Ascending aorta (tissue), 2 donors: ENCODE measurements at regions not wholly inside any gene's neighbourhood (a gene's known extent, or its start where the extent isn't known, plus 50 kb on each side); places are given as distances from the start of the nearest gene placed in this dataset.
A peak's percentile ranks its signal among the peaks of the same experiment; 100 is the strongest.

ENCODE experiments used
- DNase-seq, 2 donors: peaks; one replicate each; pipeline ENCODE4 v3.0.0-alpha.2; 2019; ENCODE audit warnings: low spot score in 2 of 2
- H3K27ac ChIP-seq, 2 donors: fragments of 200-600 bp; sonication (generic); one replicate each; pipeline ENCODE4 v1.5.1; 2016 to 2017; ENCODE audit warnings: mild to moderate bottlenecking in 1 of 2
- H3K27me3 ChIP-seq: fragments of 200-600 bp; sonication (generic); one replicate; pipeline ENCODE4 v1.5.1; 2017
- H3K36me3 ChIP-seq, 2 donors: fragments of 200-600 bp; sonication (generic); one replicate each; pipeline ENCODE4 v1.5.1; 2016
- H3K4me1 ChIP-seq, 2 donors: fragments of 200-600 bp; sonication (generic); one replicate each; pipeline ENCODE4 v1.5.1; 2016 to 2017; ENCODE audit warnings: mild to moderate bottlenecking in 1 of 2
- H3K4me3 ChIP-seq, 2 donors: fragments of 200-600 bp; sonication (generic); one replicate each; pipeline ENCODE4 v1.5.1; 2016 to 2017; ENCODE audit warnings: mild to moderate bottlenecking in 1 of 2
- H3K9me3 ChIP-seq, 2 donors: fragments of 200-600 bp; sonication (generic); one replicate each; pipeline ENCODE4 v1.5.1; 2016
- intact Hi-C: fragments of 100-400 bp; cut with DNase I; formaldehyde crosslinking; loops from one replicate; pipeline ENCODE4 v1.15.1; 2023
- TF ChIP-seq, protein P1 (sequence below), 3 experiments: fragments of 200-600 bp in 2 of 3; fragments of 450-650 bp in 1 of 3; sonication (generic) in 2 of 3; IDR thresholded peaks; one replicate each; pipeline ENCODE4 v1.5.1; 2016 to 2019; ENCODE audit warnings: antibody characterized with exemption in 3 of 3, mild to moderate bottlenecking in 1 of 3, moderate library complexity in 1 of 3

DNA sequence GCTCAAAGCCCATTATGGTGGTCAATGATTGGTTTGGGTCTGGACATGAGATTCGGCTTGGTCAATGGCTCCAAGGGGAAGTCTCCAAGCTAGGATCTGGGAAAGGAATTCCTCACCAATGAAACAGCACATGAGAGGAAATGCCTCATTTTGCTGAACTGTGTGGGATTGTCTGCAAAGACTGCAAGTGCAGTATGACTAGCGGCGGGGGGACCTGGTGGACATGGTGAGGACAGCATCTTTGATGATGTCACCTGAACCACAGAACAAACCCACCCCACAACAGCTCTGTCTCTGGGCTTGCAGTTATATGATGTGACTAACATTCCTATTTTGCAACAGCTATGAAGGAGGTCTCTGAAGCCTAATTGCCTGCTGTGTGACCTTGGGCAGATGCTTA, 50.6 kb upstream of the NKD1 start:
- no peaks in the 10 kb centered on the region for H3K36me3 ChIP-seq
- DNase-seq: peak in 1 of 2 donors; percentile 86
- no peaks in the 10 kb centered on the region for H3K9me3 ChIP-seq
- TF ChIP-seq, protein P1, sequence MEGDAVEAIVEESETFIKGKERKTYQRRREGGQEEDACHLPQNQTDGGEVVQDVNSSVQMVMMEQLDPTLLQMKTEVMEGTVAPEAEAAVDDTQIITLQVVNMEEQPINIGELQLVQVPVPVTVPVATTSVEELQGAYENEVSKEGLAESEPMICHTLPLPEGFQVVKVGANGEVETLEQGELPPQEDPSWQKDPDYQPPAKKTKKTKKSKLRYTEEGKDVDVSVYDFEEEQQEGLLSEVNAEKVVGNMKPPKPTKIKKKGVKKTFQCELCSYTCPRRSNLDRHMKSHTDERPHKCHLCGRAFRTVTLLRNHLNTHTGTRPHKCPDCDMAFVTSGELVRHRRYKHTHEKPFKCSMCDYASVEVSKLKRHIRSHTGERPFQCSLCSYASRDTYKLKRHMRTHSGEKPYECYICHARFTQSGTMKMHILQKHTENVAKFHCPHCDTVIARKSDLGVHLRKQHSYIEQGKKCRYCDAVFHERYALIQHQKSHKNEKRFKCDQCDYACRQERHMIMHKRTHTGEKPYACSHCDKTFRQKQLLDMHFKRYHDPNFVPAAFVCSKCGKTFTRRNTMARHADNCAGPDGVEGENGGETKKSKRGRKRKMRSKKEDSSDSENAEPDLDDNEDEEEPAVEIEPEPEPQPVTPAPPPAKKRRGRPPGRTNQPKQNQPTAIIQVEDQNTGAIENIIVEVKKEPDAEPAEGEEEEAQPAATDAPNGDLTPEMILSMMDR (IDR thresholded peaks at IDR 0.05): no peak
- H3K27me3 ChIP-seq: no peaks in the 10 kb centered on the region
- H3K27ac ChIP-seq: peak overlapping the region; percentile 83 to 86
- no peak overlapping the region for H3K4me3 ChIP-seq
- peaks cover 0 to 38% of the 10 kb centered on the region in 2 donors for H3K4me1 ChIP-seq
- intact Hi-C loops: loop anchor here (10.0 kb wide), 1 partner anchor 343 kb away; the partner anchor contains the start of gene TENT4B

DNA sequence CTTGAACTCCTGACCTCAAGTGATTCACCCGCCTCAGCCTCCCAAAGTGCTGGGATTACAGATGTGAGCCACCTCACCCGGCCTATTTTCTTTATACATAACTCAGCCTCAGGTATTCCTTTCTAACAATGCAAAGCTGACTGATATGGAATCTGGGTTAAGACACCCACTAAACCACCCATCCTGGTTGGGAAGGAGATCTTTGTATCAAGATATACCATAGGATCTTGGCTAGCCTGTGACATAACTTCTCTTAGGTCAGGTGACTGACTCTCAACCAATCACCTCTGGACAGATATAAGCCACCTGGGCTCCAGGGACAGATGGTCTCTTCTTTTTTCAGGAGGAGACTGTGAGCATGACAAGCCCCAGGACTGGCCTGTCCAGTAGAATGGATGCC, 51.2 kb upstream of the NKD1 start:
- Histone ChIP-seq H3K9me3 (no peaks in the 10 kb centered on the region), H3K27me3 (no peaks in the 10 kb centered on the region), H3K4me1 (peaks cover 0 to 38% of the 10 kb centered on the region in 2 donors), H3K36me3 (no peaks in the 10 kb centered on the region), H3K4me3 (no peak overlapping the region), H3K27ac (peak overlapping the region; percentile 83 to 86)
- no peak for DNase-seq
- intact Hi-C loops: loop anchor here (10.0 kb wide), 1 partner anchor 342 kb away; the partner anchor contains the start of gene TENT4B
- TF ChIP-seq, protein P1 (IDR thresholded peaks at IDR 0.05): no peak

DNA sequence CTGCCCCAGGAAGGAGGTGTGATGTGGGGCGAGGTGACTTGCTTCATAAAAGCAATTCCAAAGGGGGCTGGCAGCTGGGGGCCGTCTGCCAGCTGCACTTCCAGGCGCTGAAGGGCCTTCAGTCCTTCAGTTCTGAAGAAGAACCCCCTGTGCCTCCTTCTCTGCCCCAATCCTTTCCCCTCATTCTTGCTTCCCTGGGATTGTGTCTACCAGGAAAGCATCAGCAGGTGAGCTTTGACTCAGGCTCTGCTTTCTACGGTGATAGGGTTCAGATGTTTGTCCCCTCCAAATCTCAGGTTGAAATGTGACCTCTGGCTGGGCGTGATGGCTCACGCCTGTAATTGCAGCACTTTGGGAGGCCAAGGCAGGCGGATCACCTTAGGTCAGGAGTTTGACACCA, 52.5 kb upstream of the NKD1 start:
- no peak for DNase-seq
- Histone ChIP-seq H3K4me1 (peaks cover 0 to 30% of the 10 kb centered on the region in 2 donors), H3K36me3 (no peaks in the 10 kb centered on the region), H3K9me3 (no peaks in the 10 kb centered on the region), H3K27ac (peak overlapping the region in 1 of 2 donors; percentile 44), H3K27me3 (no peaks in the 10 kb centered on the region), H3K4me3 (no peak overlapping the region)
- intact Hi-C loops: loop anchor here (10.0 kb wide), 1 partner anchor 341 kb away; the partner anchor contains the start of gene TENT4B
- TF ChIP-seq, protein P1 (IDR thresholded peaks at IDR 0.05): no peak

DNA sequence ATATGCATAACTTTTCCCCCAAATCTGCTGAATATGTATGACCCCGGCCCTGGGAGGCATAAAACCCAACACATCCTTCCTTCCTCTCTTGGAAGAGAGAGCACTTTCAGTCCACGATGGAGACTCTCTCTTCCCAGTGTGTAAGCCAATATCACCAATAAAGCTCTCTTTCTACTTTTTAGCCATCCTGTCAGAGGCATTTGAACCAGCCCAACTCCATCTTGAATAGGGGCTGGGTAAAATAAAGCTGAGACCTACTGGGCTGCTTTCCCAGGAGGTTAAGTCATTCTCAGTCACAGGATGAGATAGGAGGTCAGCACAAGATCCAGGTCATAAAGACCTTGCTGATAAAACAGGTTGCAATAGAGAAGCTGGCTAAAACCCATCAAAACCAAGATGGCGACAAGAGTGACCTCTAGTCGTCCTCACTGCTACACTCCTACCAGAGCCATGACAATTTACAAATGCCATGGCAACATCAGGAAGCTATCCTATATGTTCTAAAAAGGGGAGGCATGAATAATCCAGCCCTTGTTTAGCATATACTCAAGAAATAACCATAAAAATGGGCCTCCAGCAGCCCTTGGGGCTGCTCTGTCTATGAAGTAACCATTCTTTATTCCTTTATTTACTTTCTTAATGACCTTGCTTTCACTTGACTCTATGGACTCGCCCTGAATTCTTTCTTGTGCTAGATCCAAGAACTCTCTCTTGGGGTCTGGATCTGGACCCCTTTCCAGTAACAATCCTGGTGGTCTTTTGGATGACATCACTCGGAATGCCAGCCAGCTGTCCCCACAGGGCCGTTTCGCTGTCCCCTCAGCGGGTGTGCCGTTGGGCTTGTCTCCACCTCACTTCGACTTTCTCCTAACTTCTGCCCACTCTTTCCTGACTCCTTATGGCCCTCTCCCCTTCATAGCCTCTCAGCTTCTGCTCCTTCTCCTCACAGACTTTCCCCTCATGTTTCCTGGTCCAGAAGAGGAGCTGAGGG, 53.4 kb upstream of the NKD1 start:
- TF ChIP-seq, protein P1 (IDR thresholded peaks at IDR 0.05): no peak
- Histone ChIP-seq H3K27ac (peak overlapping the region in 1 of 2 donors; percentile 44), H3K4me1 (peaks cover 0 to 22% of the 10 kb centered on the region in 2 donors), H3K36me3 (no peaks in the 10 kb centered on the region), H3K27me3 (no peaks in the 10 kb centered on the region), H3K4me3 (no peak overlapping the region), H3K9me3 (no peaks in the 10 kb centered on the region)
- intact Hi-C loops: loop anchor here (10.0 kb wide), 1 partner anchor 340 kb away; the partner anchor contains the start of gene TENT4B
- DNase-seq: no peak

- Histone ChIP-seq H3K9me3 (no peaks in the 10 kb centered on the region), H3K27me3 (no peaks in the 10 kb centered on the region), H3K27ac (no peak overlapping the region), H3K36me3 (no peaks in the 10 kb centered on the region), H3K4me1 (no peaks in the 10 kb centered on the region), H3K4me3 (no peak overlapping the region)
- no peak for DNase-seq
- intact Hi-C loops: loop anchor here (10.0 kb wide), 1 partner anchor 337 kb away; the partner anchor contains the start of gene TENT4B
- TF ChIP-seq, protein P1 (IDR thresholded peaks at IDR 0.05): no peak
These were observed 56.7 kb upstream of the NKD1 start for GRCh38 chr16:50491516-50491915.
